ENCODE measurements at regions not wholly inside any gene's neighbourhood (a gene's known extent, or its start where the extent isn't known, plus 50 kb on each side); places are given as distances from the start of the nearest gene placed in this dataset.

- ChIA-PET CTCF (no interaction called here), POLR2A (no interaction called here)
- H3K4me1 Mint-ChIP-seq (ENCODE audit: low read depth): peaks cover 14% of the 10 kb centered on the region
- H3K27ac Mint-ChIP-seq: no peak overlapping the region
- H3K4me3 Mint-ChIP-seq: no peak overlapping the region
- no peaks in the 10 kb centered on the region for H3K9me3 Mint-ChIP-seq
- DNase-seq: no peak
- intact Hi-C loops (cut with micrococcal nuclease): no loop called here
- H3K27me3 Mint-ChIP-seq: no peaks in the 10 kb centered on the region
- H3K36me3 Mint-ChIP-seq: no peaks in the 10 kb centered on the region
Observed at GRCh38 chr3:46146548-46146947, 61.6 kb downstream of the CCR1 start.

- intact Hi-C loops (cut with micrococcal nuclease): no loop called here
- H3K27ac Mint-ChIP-seq: no peak overlapping the region
- CTCF ChIA-PET: no interaction called here
Observed at GRCh38 chr3:46146021-46146420, 62.1 kb downstream of the CCR1 start.

GRCh38 chr3:46145147-46145546 lies 63.0 kb downstream of the CCR1 start:
- Mint-ChIP-seq H3K36me3 (no peaks in the 10 kb centered on the region), H3K27ac (no peak overlapping the region), H3K4me3 (no peak overlapping the region), H3K4me1 (ENCODE audit: low read depth) (peaks cover 14% of the 10 kb centered on the region), H3K9me3 (no peaks in the 10 kb centered on the region), H3K27me3 (no peaks in the 10 kb centered on the region)
- DNase-seq: no peak
- intact Hi-C loops (cut with micrococcal nuclease): no loop called here
- ChIA-PET CTCF (no interaction called here), POLR2A (no interaction called here)

More at GRCh38 chr3:46146021-46146420, 62.1 kb downstream of the CCR1 start:
- DNase-seq: no peak
- H3K27me3 Mint-ChIP-seq: no peaks in the 10 kb centered on the region
- H3K36me3 Mint-ChIP-seq: no peaks in the 10 kb centered on the region
- peaks cover 14% of the 10 kb centered on the region for H3K4me1 Mint-ChIP-seq (ENCODE audit: low read depth)
- POLR2A ChIA-PET: no interaction called here
- no peaks in the 10 kb centered on the region for H3K9me3 Mint-ChIP-seq
- H3K4me3 Mint-ChIP-seq: no peak overlapping the region

- ChIA-PET CTCF (no interaction called here), POLR2A (no interaction called here)
- Mint-ChIP-seq H3K9me3 (no peaks in the 10 kb centered on the region), H3K36me3 (no peaks in the 10 kb centered on the region), H3K4me3 (no peak overlapping the region), H3K27me3 (no peaks in the 10 kb centered on the region), H3K4me1 (ENCODE audit: low read depth) (peaks cover 14% of the 10 kb centered on the region), H3K27ac (no peak overlapping the region)
- DNase-seq: no peak
- intact Hi-C loops (cut with micrococcal nuclease): no loop called here
Observed at GRCh38 chr3:46143951-46144473, 64.1 kb downstream of the CCR1 start.

GRCh38 chr3:46141813-46142212 lies 66.3 kb downstream of the CCR1 start:
- intact Hi-C loops (cut with micrococcal nuclease): no loop called here
- no peak for DNase-seq
- peaks cover 10% of the 10 kb centered on the region for H3K4me1 Mint-ChIP-seq (ENCODE audit: low read depth)
- H3K27me3 Mint-ChIP-seq: no peaks in the 10 kb centered on the region
- no peaks in the 10 kb centered on the region for H3K9me3 Mint-ChIP-seq
- H3K36me3 Mint-ChIP-seq: no peaks in the 10 kb centered on the region
- CTCF ChIA-PET: interaction anchor here (0.7 kb wide), 1 partner anchor 222 kb away, joined by 3 read pairs; no protein-coding TSS in a partner anchor
- no peak overlapping the region for H3K4me3 Mint-ChIP-seq
- POLR2A ChIA-PET: no interaction called here
- no peak overlapping the region for H3K27ac Mint-ChIP-seq

GRCh38 chr3:46138581-46138980 lies 69.5 kb downstream of the CCR1 start:
- Mint-ChIP-seq H3K4me3 (no peak overlapping the region), H3K9me3 (no peaks in the 10 kb centered on the region), H3K27me3 (no peaks in the 10 kb centered on the region), H3K27ac (no peak overlapping the region), H3K4me1 (ENCODE audit: low read depth) (no peaks in the 10 kb centered on the region), H3K36me3 (no peaks in the 10 kb centered on the region)
- ChIA-PET CTCF (no interaction called here), POLR2A (no interaction called here)
- no peak for DNase-seq
- intact Hi-C loops (cut with micrococcal nuclease): no loop called here

GRCh38 chr3:46135475-46135874 lies 72.6 kb downstream of the CCR1 start:
- no peak for DNase-seq
- Mint-ChIP-seq H3K9me3 (no peaks in the 10 kb centered on the region), H3K27ac (no peak overlapping the region), H3K4me3 (no peak overlapping the region), H3K4me1 (ENCODE audit: low read depth) (no peaks in the 10 kb centered on the region), H3K36me3 (no peaks in the 10 kb centered on the region), H3K27me3 (no peaks in the 10 kb centered on the region)
- CTCF ChIA-PET: no interaction called here
- POLR2A ChIA-PET: no interaction called here
- intact Hi-C loops (cut with micrococcal nuclease): no loop called here

- peaks cover 14% of the 10 kb centered on the region for H3K4me1 Mint-ChIP-seq (ENCODE audit: low read depth)
- no peak for DNase-seq
- H3K4me3 Mint-ChIP-seq: no peak overlapping the region
- no peaks in the 10 kb centered on the region for H3K9me3 Mint-ChIP-seq
- intact Hi-C loops (cut with micrococcal nuclease): no loop called here
- no peaks in the 10 kb centered on the region for H3K36me3 Mint-ChIP-seq
- POLR2A ChIA-PET: no interaction called here
- CTCF ChIA-PET: no interaction called here
- no peaks in the 10 kb centered on the region for H3K27me3 Mint-ChIP-seq
- H3K27ac Mint-ChIP-seq: no peak overlapping the region
Observed at GRCh38 chr3:46133285-46133684, 74.8 kb downstream of the CCR1 start.

GRCh38 chr3:46132565-46132964 lies 75.5 kb downstream of the CCR1 start:
- intact Hi-C loops (cut with micrococcal nuclease): no loop called here
- Mint-ChIP-seq H3K9me3 (no peaks in the 10 kb centered on the region), H3K4me1 (ENCODE audit: low read depth) (peaks cover 14% of the 10 kb centered on the region), H3K4me3 (no peak overlapping the region), H3K27ac (no peak overlapping the region), H3K36me3 (no peaks in the 10 kb centered on the region), H3K27me3 (no peaks in the 10 kb centered on the region)
- ChIA-PET POLR2A (no interaction called here), CTCF (no interaction called here)
- no peak for DNase-seq

GRCh38 chr3:46131884-46132450 lies 76.1 kb downstream of the CCR1 start:
- CTCF ChIA-PET: no interaction called here
- Mint-ChIP-seq H3K4me1 (ENCODE audit: low read depth) (peaks cover 14% of the 10 kb centered on the region), H3K9me3 (no peaks in the 10 kb centered on the region), H3K36me3 (no peaks in the 10 kb centered on the region), H3K27ac (no peak overlapping the region), H3K27me3 (no peaks in the 10 kb centered on the region), H3K4me3 (no peak overlapping the region)
- intact Hi-C loops (cut with micrococcal nuclease): no loop called here
- POLR2A ChIA-PET: no interaction called here
- no peak for DNase-seq

- intact Hi-C loops (cut with micrococcal nuclease): no loop called here
Observed at GRCh38 chr3:46130631-46131310, 77.3 kb downstream of the CCR1 start.

GRCh38 chr3:46129588-46130272 lies 78.4 kb downstream of the CCR1 start:
- CTCF ChIA-PET: interaction anchor here (1.5 kb wide), 1 partner anchor 239 kb away, joined by 3 read pairs; no protein-coding TSS in a partner anchor
- Mint-ChIP-seq H3K9me3 (no peaks in the 10 kb centered on the region), H3K27ac (no peak overlapping the region), H3K36me3 (no peaks in the 10 kb centered on the region), H3K4me1 (ENCODE audit: low read depth) (peaks cover 14% of the 10 kb centered on the region), H3K4me3 (no peak overlapping the region), H3K27me3 (peaks cover 1% of the 10 kb centered on the region)
- intact Hi-C loops (cut with micrococcal nuclease): no loop called here
- POLR2A ChIA-PET: no interaction called here
- DNase-seq: no peak

More at GRCh38 chr3:46130631-46131310, 77.3 kb downstream of the CCR1 start:
- Mint-ChIP-seq H3K9me3 (no peaks in the 10 kb centered on the region), H3K27ac (no peak overlapping the region), H3K27me3 (peaks cover under 1% of the 10 kb centered on the region), H3K36me3 (no peaks in the 10 kb centered on the region), H3K4me3 (no peak overlapping the region), H3K4me1 (ENCODE audit: low read depth) (peaks cover 14% of the 10 kb centered on the region)
- DNase-seq: no peak
- POLR2A ChIA-PET: no interaction called here
- CTCF ChIA-PET: no interaction called here

GRCh38 chr3:46127503-46127902 lies 80.6 kb downstream of the CCR1 start:
- no peak overlapping the region for H3K27ac Mint-ChIP-seq
- intact Hi-C loops (cut with micrococcal nuclease): no loop called here
- CTCF ChIA-PET: no interaction called here

More at GRCh38 chr3:46127503-46127902, 80.6 kb downstream of the CCR1 start:
- H3K9me3 Mint-ChIP-seq: no peaks in the 10 kb centered on the region
- DNase-seq: no peak
- no peaks in the 10 kb centered on the region for H3K36me3 Mint-ChIP-seq
- POLR2A ChIA-PET: no interaction called here
- peaks cover 14% of the 10 kb centered on the region for H3K4me1 Mint-ChIP-seq (ENCODE audit: low read depth)
- peaks cover 4% of the 10 kb centered on the region for H3K27me3 Mint-ChIP-seq
- no peak overlapping the region for H3K4me3 Mint-ChIP-seq

Measured in activated CD4-positive, alpha-beta memory T cell treated with anti-CD3 and anti-CD28 coated beads for 36 hours (primary cell).